ENCODE measurements at regions not wholly inside any gene's neighbourhood (a gene's known extent, or its start where the extent isn't known, plus 50 kb on each side); places are given as distances from the start of the nearest gene placed in this dataset.

DNA sequence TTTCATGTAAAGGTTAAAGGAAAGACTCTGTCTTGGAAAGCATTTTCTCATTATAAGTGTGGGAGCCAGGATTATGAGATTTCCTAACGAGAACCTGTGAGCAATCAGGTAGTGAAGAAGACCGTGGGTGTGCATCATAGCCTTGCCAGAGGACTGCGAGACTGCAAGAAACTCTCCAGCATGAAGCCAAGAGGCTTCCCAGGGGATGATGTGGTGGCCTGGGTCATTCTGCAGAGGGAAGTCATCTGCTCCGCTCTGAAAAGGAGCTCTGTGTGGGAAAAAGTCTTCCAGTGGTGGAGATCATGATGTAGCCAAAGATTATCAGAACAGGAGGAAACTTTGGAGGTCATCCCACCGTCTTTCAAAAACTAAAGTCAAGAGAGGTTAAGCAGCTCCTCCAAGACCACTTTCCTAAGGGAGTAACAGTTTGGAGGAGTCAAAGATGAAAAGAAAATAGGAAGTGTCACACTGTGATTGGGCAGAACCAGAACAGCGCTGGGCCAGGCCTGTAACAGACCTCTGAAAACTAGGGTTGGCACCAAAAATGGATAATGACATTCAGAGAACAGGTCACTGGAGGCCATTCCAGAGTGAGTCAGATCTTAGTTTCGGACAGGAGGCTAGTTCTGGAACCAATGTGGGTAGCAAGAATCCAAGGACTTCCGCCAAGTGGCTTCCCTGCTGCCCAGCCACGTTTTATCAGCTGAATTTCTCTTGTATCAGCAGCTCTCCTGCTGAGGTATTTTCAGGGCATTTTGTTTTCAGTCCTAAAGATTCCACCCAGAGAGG, 113.0 kb downstream of the LRATD1 start (continued):
- TF ChIP-seq, protein P1, sequence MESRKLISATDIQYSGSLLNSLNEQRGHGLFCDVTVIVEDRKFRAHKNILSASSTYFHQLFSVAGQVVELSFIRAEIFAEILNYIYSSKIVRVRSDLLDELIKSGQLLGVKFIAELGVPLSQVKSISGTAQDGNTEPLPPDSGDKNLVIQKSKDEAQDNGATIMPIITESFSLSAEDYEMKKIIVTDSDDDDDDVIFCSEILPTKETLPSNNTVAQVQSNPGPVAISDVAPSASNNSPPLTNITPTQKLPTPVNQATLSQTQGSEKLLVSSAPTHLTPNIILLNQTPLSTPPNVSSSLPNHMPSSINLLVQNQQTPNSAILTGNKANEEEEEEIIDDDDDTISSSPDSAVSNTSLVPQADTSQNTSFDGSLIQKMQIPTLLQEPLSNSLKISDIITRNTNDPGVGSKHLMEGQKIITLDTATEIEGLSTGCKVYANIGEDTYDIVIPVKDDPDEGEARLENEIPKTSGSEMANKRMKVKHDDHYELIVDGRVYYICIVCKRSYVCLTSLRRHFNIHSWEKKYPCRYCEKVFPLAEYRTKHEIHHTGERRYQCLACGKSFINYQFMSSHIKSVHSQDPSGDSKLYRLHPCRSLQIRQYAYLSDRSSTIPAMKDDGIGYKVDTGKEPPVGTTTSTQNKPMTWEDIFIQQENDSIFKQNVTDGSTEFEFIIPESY (IDR thresholded peaks at IDR 0.05): no peak
- TF ChIP-seq SUZ12 (IDR thresholded peaks at IDR 0.05; ENCODE audit: unreplicated experiment): no peak
- TF ChIP-seq ZNF384 (IDR thresholded peaks at IDR 0.05; ENCODE audit: borderline replicate concordance, low read depth, low read length): no peak

DNA sequence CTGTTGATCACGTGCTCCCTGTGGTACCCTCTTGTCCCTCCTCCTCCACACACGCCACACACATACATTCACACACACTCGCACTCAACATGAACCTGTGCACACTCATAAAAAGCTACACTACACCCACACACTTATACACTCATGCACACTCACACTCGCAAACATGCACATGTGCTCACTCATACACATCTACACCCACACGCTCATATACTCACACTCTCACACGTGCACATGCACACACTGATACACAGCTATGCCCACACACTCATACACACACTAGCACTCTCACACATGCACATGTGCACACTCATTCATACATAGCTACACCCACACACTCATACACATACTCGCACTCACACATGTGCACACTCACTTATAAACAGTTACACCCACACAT, 113.6 kb downstream of the LRATD1 start:
- Histone ChIP-seq H3K9ac (ENCODE audit: control insufficient read depth, insufficient read depth, low read length) (no peak overlapping the region), H3K79me2 (ENCODE audit: control insufficient read depth, insufficient read depth, low read length) (no peaks in the 10 kb centered on the region), H3K27ac (ENCODE audit: control insufficient read depth, insufficient read depth) (no peak overlapping the region), H3K4me3 (no peak overlapping the region), H2AFZ (ENCODE audit: control insufficient read depth, low read depth, low read length) (no peak overlapping the region), H3K27me3 (replicated peaks in 1 of 2; ENCODE audit: control insufficient read depth in 2 of 2, insufficient read depth in 2 of 2, low read length in 1 of 2) (no peaks in the 10 kb centered on the region), H3K9me3 (replicated peaks; ENCODE audit: control insufficient read depth, insufficient read depth, low read length) (no peaks in the 10 kb centered on the region; the same call in 1 of the 3 replicates), H4K20me1 (ENCODE audit: control insufficient read depth, insufficient read depth) (no peaks in the 10 kb centered on the region), H3K4me2 (ENCODE audit: control insufficient read depth, insufficient read depth) (no peak overlapping the region), H3K36me3 (ENCODE audit: control insufficient read depth in 2 of 2, insufficient read depth in 2 of 2, low read length in 1 of 2) (no peaks in the 10 kb centered on the region), H3K4me1 (ENCODE audit: control insufficient read depth, insufficient read depth, low read length) (no peaks in the 10 kb centered on the region)
- TF ChIP-seq, protein P2, sequence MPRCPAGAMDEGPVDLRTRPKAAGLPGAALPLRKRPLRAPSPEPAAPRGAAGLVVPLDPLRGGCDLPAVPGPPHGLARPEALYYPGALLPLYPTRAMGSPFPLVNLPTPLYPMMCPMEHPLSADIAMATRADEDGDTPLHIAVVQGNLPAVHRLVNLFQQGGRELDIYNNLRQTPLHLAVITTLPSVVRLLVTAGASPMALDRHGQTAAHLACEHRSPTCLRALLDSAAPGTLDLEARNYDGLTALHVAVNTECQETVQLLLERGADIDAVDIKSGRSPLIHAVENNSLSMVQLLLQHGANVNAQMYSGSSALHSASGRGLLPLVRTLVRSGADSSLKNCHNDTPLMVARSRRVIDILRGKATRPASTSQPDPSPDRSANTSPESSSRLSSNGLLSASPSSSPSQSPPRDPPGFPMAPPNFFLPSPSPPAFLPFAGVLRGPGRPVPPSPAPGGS (IDR thresholded peaks at IDR 0.05; ENCODE audit: borderline replicate concordance, insufficient read depth, low read depth, low read length, poor library complexity, severe bottlenecking): peak; percentile 82
- no peak for TF ChIP-seq FOXK2 (IDR thresholded peaks at IDR 0.05)
- TF ChIP-seq, protein P3, sequence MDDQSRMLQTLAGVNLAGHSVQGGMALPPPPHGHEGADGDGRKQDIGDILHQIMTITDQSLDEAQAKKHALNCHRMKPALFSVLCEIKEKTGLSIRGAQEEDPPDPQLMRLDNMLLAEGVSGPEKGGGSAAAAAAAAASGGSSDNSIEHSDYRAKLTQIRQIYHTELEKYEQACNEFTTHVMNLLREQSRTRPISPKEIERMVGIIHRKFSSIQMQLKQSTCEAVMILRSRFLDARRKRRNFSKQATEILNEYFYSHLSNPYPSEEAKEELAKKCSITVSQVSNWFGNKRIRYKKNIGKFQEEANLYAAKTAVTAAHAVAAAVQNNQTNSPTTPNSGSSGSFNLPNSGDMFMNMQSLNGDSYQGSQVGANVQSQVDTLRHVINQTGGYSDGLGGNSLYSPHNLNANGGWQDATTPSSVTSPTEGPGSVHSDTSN (IDR thresholded peaks at IDR 0.05; ENCODE audit: insufficient replicate concordance, low read depth, low read length): peak; percentile 21
- ChIA-PET CTCF (no interaction called here), SMC1A (ENCODE audit: uncharacterized antibody, unreplicated experiment) (no interaction called here), POLR2A (interaction anchor here (0.6 kb wide), 1 partner anchor 1543 kb away, joined by 9 read pairs; no protein-coding TSS in a partner anchor), RAD21 (ENCODE audit: unreplicated experiment) (no interaction called here)
- no peak for ATAC-seq
- DNase-seq (ENCODE audit: low read depth, low spot score): no peak
- no TSS peak for BruUV-seq (replicated peaks)
- FAIRE-seq: no peak
- in situ Hi-C loops (cut with MboI) (no loop called here), intact Hi-C loops (cut with micrococcal nuclease; ENCODE audit: unreplicated experiment) (no loop called here)
- 62% methylated on average over 7 of the region's 7 CpGs for WGBS (ENCODE audit: insufficient coverage, insufficient replicate concordance, low lambda C conversion rate, missing lambda C conversion rate)

Measured in GM12878 (cell line).